HEK293 (cell line): ENCODE measurements at regions not wholly inside any gene's neighbourhood (a gene's known extent, or its start where the extent isn't known, plus 50 kb on each side); places are given as distances from the start of the nearest gene placed in this dataset.

Experiments used
- BCL11A ChIP-seq: fragments of 450-650 bp; formaldehyde crosslinking; IDR thresholded peaks from 2 replicates; pipeline ENCODE4 v1.5.1; 2016; ENCODE audit warnings: low read depth, missing biosample characterization, missing genetic modification characterization
- GLI2 ChIP-seq: fragments of 450-650 bp; formaldehyde crosslinking; IDR thresholded peaks from 2 replicates; pipeline ENCODE4; 2017; ENCODE audit warnings: missing biosample characterization, missing genetic modification characterization, low read depth, borderline replicate concordance
- HOXC10 ChIP-seq: sonication (generic); formaldehyde crosslinking; IDR thresholded peaks from 2 replicates; pipeline ENCODE4 v1.8.1; 2023; ENCODE audit warnings: mild to moderate bottlenecking, missing genetic modification reagents
- MEIS1 ChIP-seq: sonication (generic); formaldehyde crosslinking; IDR thresholded peaks from 2 replicates; pipeline ENCODE4 v1.8.1; 2022; ENCODE audit warnings: missing genetic modification reagents, mild to moderate bottlenecking, borderline replicate concordance
- MYNN ChIP-seq: fragments of 450-650 bp; formaldehyde crosslinking; IDR thresholded peaks from 2 replicates; pipeline ENCODE4 v1.5.1; 2016; ENCODE audit warnings: missing biosample characterization, missing genetic modification characterization, borderline replicate concordance
- SP3 ChIP-seq: fragments of 450-650 bp; formaldehyde crosslinking; IDR thresholded peaks from 2 replicates; pipeline ENCODE4 v1.5.1; 2016; ENCODE audit warnings: missing biosample characterization, missing genetic modification characterization
- WT1 ChIP-seq: fragments of 450-650 bp; formaldehyde crosslinking; IDR thresholded peaks from 2 replicates; pipeline ENCODE4 v1.5.1; 2016; ENCODE audit warnings: missing biosample characterization, missing genetic modification characterization
- ZBTB1 ChIP-seq: fragments of 450-650 bp; formaldehyde crosslinking; IDR thresholded peaks from 2 replicates; pipeline ENCODE4 v1.5.1; 2016; ENCODE audit warnings: missing biosample characterization, missing genetic modification characterization
- ZIC2 ChIP-seq: fragments of 450-650 bp; formaldehyde crosslinking; IDR thresholded peaks from 2 replicates; pipeline ENCODE4 v1.5.1; 2016; ENCODE audit warnings: missing biosample characterization, missing genetic modification characterization
- ZNF121 ChIP-seq: fragments of 450-650 bp; formaldehyde crosslinking; IDR thresholded peaks from 2 replicates; pipeline ENCODE4 v1.5.1; 2016; ENCODE audit warnings: missing biosample characterization, missing genetic modification characterization
- ZNF155 ChIP-seq: fragments of 450-650 bp; formaldehyde crosslinking; IDR thresholded peaks from 2 replicates; pipeline ENCODE4 v1.5.1; 2016; ENCODE audit warnings: missing biosample characterization, missing genetic modification characterization
- ZNF248 ChIP-seq: fragments of 450-650 bp; formaldehyde crosslinking; IDR thresholded peaks from 2 replicates; pipeline ENCODE4 v1.5.1; 2017; ENCODE audit warnings: missing biosample characterization, missing genetic modification characterization
- ZNF311 ChIP-seq: fragments of 450-650 bp; formaldehyde crosslinking; IDR thresholded peaks from 2 replicates; pipeline ENCODE4 v1.5.1; 2017; ENCODE audit warnings: missing biosample characterization, missing genetic modification characterization, borderline replicate concordance
- ZNF394 ChIP-seq: fragments of 450-650 bp; formaldehyde crosslinking; IDR thresholded peaks from 2 replicates; pipeline ENCODE4 v1.5.1; 2016; ENCODE audit warnings: missing biosample characterization, missing genetic modification characterization, mild to moderate bottlenecking, moderate library complexity, borderline replicate concordance
- ZNF433 ChIP-seq: fragments of 450-650 bp; formaldehyde crosslinking; IDR thresholded peaks from 2 replicates; pipeline ENCODE4 v1.5.1; 2016; ENCODE audit warnings: missing biosample characterization, missing genetic modification characterization, low read depth
- ZNF530 ChIP-seq: fragments of 450-650 bp; formaldehyde crosslinking; IDR thresholded peaks from 2 replicates; pipeline ENCODE4 v1.5.1; 2016; ENCODE audit warnings: low read depth, missing biosample characterization, missing genetic modification characterization
- ZNF585B ChIP-seq: fragments of 450-650 bp; formaldehyde crosslinking; IDR thresholded peaks from 2 replicates; pipeline ENCODE4 v1.5.1; 2016; ENCODE audit warnings: missing biosample characterization, missing genetic modification characterization
- ZNF624 ChIP-seq: fragments of 450-650 bp; formaldehyde crosslinking; IDR thresholded peaks from 2 replicates; pipeline ENCODE4 v1.5.1; 2017; ENCODE audit warnings: missing biosample characterization, missing genetic modification characterization
- ZNF658 ChIP-seq: fragments of 450-650 bp; formaldehyde crosslinking; IDR thresholded peaks from 2 replicates; pipeline ENCODE4; 2016; ENCODE audit warnings: missing biosample characterization, missing genetic modification characterization
- ZNF776 ChIP-seq: fragments of 450-650 bp; formaldehyde crosslinking; IDR thresholded peaks from 2 replicates; pipeline ENCODE4 v1.5.0; 2017; ENCODE audit warnings: missing biosample characterization, missing genetic modification characterization, borderline replicate concordance
- ZNF777 ChIP-seq: fragments of 450-650 bp; formaldehyde crosslinking; IDR thresholded peaks from 2 replicates; pipeline ENCODE4 v1.5.1; 2017; ENCODE audit warnings: missing biosample characterization, missing genetic modification characterization, borderline replicate concordance
- ZNF791 ChIP-seq: fragments of 450-650 bp; formaldehyde crosslinking; IDR thresholded peaks from 2 replicates; pipeline ENCODE4 v1.5.1; 2016; ENCODE audit warnings: missing biosample characterization, missing genetic modification characterization
- TF ChIP-seq, protein P1 (sequence below): fragments of 450-650 bp; formaldehyde crosslinking; IDR thresholded peaks from 2 replicates; pipeline ENCODE4 v1.5.1; 2016; ENCODE audit warnings: missing biosample characterization, missing genetic modification characterization
- TF ChIP-seq, protein P2 (sequence below): fragments of 450-650 bp; formaldehyde crosslinking; IDR thresholded peaks from 2 replicates; pipeline ENCODE4 v1.5.1; 2017; ENCODE audit warnings: missing biosample characterization, missing genetic modification characterization
- TF ChIP-seq, protein P3 (sequence below): fragments of 450-650 bp; formaldehyde crosslinking; IDR thresholded peaks from 2 replicates; pipeline ENCODE4 v1.5.1; 2016; ENCODE audit warnings: missing biosample characterization, missing genetic modification characterization, borderline replicate concordance
- TF ChIP-seq, protein P4 (sequence below): fragments of 450-650 bp; formaldehyde crosslinking; IDR thresholded peaks from 2 replicates; pipeline ENCODE4 v1.5.1; 2016; ENCODE audit warnings: missing biosample characterization, missing genetic modification characterization
- TF ChIP-seq, protein P5 (sequence below): fragments of 450-650 bp; formaldehyde crosslinking; IDR thresholded peaks from 2 replicates; pipeline ENCODE4 v1.5.1; 2016; ENCODE audit warnings: missing biosample characterization, missing genetic modification characterization, low read depth
- TF ChIP-seq, protein P6 (sequence below): fragments of 450-650 bp; formaldehyde crosslinking; IDR thresholded peaks from 2 replicates; pipeline ENCODE4 v1.5.1; 2016; ENCODE audit warnings: missing biosample characterization, missing genetic modification characterization

DNA sequence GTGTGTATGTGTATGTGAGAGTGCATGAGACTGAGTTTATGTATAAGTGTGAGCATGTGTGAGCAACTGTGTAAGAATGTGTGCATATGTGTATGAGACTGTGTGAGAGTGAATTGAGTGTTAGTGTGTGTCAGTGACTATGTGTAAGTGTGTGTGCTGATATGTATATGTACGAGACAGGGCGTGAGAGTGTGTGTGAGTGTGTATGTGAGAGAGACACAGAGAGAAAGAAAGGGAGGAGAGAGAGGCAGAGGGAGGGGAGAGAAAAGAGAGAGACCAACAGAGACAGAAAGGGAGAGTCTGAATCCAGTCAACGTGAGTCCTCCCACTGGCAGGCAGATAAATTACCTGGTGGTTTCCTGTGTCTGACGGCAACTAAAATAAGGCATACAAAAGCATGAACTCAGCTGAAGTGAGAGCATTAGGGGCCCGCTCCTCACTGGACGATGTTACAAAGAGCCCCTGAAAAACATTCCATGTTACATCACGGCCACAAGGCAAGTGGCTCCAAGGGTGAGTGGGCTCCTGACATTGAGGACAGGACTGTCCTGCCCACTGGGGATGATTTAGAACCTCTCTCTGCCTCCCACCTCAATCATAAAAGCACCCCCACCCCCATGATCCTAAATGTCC, 66.6 kb upstream of the TIAM1 start (continued):
- TF ChIP-seq MYNN (no peak), ZNF776 (tag by site-specific recombination) (no peak), WT1 (peak; percentile 30; the same call in 1 of the 2 replicates), ZNF394 (tag by site-specific recombination) (no peak), SP3 (tag by site-specific recombination) (no peak), ZNF530 (tag by site-specific recombination) (no peak), ZNF624 (tag by site-specific recombination) (no peak), ZNF777 (tag by site-specific recombination) (no peak), ZNF585B (tag by site-specific recombination) (no peak), ZIC2 (tag by site-specific recombination) (no peak), ZNF311 (tag by site-specific recombination) (peak; percentile 81; the same call in 1 of the 2 replicates), ZBTB1 (no peak), MEIS1 (no peak), ZNF791 (no peak), BCL11A (tag by site-specific recombination) (no peak), ZNF658 (tag by site-specific recombination) (no peak), ZNF248 (tag by site-specific recombination) (no peak), ZNF155 (tag by site-specific recombination) (no peak), HOXC10 (CRISPR knock-in tag) (no peak), ZNF121 (tag by site-specific recombination) (no peak), GLI2 (tag by site-specific recombination) (no peak), ZNF433 (tag by site-specific recombination) (no peak)
- TF ChIP-seq, protein P1, sequence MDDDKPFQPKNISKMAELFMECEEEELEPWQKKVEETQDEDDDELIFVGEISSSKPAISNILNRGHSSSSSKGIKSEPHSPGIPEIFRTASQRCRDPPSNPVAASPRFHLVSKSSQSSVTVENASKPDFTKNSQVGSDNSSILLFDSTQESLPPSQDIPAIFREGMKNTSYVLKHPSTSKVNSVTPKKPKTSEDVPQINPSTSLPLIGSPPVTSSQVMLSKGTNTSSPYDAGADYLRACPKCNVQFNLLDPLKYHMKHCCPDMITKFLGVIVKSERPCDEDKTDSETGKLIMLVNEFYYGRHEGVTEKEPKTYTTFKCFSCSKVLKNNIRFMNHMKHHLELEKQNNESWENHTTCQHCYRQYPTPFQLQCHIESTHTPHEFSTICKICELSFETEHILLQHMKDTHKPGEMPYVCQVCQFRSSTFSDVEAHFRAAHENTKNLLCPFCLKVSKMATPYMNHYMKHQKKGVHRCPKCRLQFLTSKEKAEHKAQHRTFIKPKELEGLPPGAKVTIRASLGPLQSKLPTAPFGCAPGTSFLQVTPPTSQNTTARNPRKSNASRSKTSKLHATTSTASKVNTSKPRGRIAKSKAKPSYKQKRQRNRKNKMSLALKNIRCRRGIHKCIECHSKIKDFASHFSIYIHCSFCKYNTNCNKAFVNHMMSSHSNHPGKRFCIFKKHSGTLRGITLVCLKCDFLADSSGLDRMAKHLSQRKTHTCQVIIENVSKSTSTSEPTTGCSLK (tag by site-specific recombination): 0 out of 2 replicates have a peak, but pooled peaks have one; percentile 32
- TF ChIP-seq, protein P2, sequence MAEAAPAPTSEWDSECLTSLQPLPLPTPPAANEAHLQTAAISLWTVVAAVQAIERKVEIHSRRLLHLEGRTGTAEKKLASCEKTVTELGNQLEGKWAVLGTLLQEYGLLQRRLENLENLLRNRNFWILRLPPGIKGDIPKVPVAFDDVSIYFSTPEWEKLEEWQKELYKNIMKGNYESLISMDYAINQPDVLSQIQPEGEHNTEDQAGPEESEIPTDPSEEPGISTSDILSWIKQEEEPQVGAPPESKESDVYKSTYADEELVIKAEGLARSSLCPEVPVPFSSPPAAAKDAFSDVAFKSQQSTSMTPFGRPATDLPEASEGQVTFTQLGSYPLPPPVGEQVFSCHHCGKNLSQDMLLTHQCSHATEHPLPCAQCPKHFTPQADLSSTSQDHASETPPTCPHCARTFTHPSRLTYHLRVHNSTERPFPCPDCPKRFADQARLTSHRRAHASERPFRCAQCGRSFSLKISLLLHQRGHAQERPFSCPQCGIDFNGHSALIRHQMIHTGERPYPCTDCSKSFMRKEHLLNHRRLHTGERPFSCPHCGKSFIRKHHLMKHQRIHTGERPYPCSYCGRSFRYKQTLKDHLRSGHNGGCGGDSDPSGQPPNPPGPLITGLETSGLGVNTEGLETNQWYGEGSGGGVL (tag by site-specific recombination): no peak
- TF ChIP-seq, protein P3, sequence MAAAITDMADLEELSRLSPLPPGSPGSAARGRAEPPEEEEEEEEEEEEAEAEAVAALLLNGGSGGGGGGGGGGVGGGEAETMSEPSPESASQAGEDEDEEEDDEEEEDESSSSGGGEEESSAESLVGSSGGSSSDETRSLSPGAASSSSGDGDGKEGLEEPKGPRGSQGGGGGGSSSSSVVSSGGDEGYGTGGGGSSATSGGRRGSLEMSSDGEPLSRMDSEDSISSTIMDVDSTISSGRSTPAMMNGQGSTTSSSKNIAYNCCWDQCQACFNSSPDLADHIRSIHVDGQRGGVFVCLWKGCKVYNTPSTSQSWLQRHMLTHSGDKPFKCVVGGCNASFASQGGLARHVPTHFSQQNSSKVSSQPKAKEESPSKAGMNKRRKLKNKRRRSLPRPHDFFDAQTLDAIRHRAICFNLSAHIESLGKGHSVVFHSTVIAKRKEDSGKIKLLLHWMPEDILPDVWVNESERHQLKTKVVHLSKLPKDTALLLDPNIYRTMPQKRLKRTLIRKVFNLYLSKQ (tag by site-specific recombination): no peak
- TF ChIP-seq, protein P4, sequence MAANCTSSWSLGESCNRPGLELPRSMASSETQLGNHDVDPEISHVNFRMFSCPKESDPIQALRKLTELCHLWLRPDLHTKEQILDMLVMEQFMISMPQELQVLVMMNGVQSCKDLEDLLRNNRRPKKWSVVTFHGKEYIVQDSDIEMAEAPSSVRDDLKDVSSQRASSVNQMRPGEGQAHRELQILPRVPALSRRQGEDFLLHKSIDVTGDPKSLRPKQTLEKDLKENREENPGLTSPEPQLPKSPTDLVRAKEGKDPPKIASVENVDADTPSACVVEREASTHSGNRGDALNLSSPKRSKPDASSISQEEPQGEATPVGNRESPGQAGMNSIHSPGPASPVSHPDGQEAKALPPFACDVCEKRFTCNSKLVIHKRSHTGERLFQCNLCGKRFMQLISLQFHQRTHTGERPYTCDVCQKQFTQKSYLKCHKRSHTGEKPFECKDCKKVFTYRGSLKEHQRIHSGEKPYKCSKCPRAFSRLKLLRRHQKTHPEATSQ (tag by site-specific recombination): 0 out of 2 replicates have a peak, but pooled peaks have one; percentile 37
- TF ChIP-seq, protein P5, sequence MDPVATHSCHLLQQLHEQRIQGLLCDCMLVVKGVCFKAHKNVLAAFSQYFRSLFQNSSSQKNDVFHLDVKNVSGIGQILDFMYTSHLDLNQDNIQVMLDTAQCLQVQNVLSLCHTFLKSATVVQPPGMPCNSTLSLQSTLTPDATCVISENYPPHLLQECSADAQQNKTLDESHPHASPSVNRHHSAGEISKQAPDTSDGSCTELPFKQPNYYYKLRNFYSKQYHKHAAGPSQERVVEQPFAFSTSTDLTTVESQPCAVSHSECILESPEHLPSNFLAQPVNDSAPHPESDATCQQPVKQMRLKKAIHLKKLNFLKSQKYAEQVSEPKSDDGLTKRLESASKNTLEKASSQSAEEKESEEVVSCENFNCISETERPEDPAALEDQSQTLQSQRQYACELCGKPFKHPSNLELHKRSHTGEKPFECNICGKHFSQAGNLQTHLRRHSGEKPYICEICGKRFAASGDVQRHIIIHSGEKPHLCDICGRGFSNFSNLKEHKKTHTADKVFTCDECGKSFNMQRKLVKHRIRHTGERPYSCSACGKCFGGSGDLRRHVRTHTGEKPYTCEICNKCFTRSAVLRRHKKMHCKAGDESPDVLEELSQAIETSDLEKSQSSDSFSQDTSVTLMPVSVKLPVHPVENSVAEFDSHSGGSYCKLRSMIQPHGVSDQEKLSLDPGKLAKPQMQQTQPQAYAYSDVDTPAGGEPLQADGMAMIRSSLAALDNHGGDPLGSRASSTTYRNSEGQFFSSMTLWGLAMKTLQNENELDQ (tag by site-specific recombination): no peak
- TF ChIP-seq, protein P6, sequence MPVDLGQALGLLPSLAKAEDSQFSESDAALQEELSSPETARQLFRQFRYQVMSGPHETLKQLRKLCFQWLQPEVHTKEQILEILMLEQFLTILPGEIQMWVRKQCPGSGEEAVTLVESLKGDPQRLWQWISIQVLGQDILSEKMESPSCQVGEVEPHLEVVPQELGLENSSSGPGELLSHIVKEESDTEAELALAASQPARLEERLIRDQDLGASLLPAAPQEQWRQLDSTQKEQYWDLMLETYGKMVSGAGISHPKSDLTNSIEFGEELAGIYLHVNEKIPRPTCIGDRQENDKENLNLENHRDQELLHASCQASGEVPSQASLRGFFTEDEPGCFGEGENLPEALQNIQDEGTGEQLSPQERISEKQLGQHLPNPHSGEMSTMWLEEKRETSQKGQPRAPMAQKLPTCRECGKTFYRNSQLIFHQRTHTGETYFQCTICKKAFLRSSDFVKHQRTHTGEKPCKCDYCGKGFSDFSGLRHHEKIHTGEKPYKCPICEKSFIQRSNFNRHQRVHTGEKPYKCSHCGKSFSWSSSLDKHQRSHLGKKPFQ: peak; percentile 82; the same call in 1 of the 2 replicates
